Heart left ventricle (tissue), 16 donors: ENCODE measurements at regions not wholly inside any gene's neighbourhood (a gene's known extent, or its start where the extent isn't known, plus 50 kb on each side); places are given as distances from the start of the nearest gene placed in this dataset.

ENCODE experiments used
- ATAC-seq, 4 donors: fragments of 200-7000 bp; cut with Tn5 transposase; one replicate each; pipeline ENCODE4 v1.9.1; 2020 to 2022; ENCODE audit warnings: moderate library complexity in 4 of 4, mild to moderate bottlenecking in 3 of 4, moderate number of reproducible peaks in 1 of 4
- DNase-seq, 5 donors: peaks; one replicate each; pipeline ENCODE4 v3.0.0-alpha.2; 2020
- H3K27ac ChIP-seq, 12 donors: fragments of 200-600 bp; sonication (generic) in 4 of 12; one replicate each; pipeline versions ENCODE4 v1.5.0 to v1.8.0; 2016 to 2022; ENCODE audit warnings: mild to moderate bottlenecking in 2 of 12
- H3K27me3 ChIP-seq, 9 donors: fragments of 200-600 bp; sonication (generic) in 2 of 9; one replicate each; pipeline versions ENCODE4 v1.5.1 to v1.8.0; 2016 to 2022; ENCODE audit warnings: mild to moderate bottlenecking in 3 of 9
- H3K36me3 ChIP-seq, 9 donors: fragments of 200-600 bp; sonication (generic) in 2 of 9; one replicate each; pipeline versions ENCODE4 v1.5.0 to v1.8.0; 2018 to 2022; ENCODE audit warnings: mild to moderate bottlenecking in 2 of 9
- H3K4me1 ChIP-seq, 12 donors: fragments of 200-600 bp; sonication (generic) in 4 of 12; one replicate each; pipeline versions ENCODE4 v1.5.0 to v1.8.0; 2016 to 2022; ENCODE audit warnings: mild to moderate bottlenecking in 3 of 12
- H3K4me3 ChIP-seq, 12 donors: fragments of 200-600 bp; sonication (generic) in 4 of 12; one replicate each; pipeline versions ENCODE4 v1.5.0 to v1.8.0; 2017 to 2022; ENCODE audit warnings: mild to moderate bottlenecking in 9 of 12, moderate library complexity in 4 of 12
- H3K9me3 ChIP-seq, 12 donors: fragments of 200-600 bp; sonication (generic) in 4 of 12; one replicate each; pipeline versions ENCODE4 v1.5.0 to v1.8.0; 2016 to 2022; ENCODE audit warnings: mild to moderate bottlenecking in 1 of 12
- POLR2A ChIP-seq, 2 donors: fragments of 450-650 bp; IDR thresholded peaks; one replicate each; pipeline ENCODE4 v1.6.1; 2017; ENCODE audit warnings: antibody characterized with exemption in 2 of 2, mild to moderate bottlenecking in 2 of 2, moderate library complexity in 2 of 2
- WGBS, 4 donors: extraction: QIAGEN DNeasy Blood & Tissue Kit in 2 of 4; methylation state at CpG; one replicate each; pipeline versions ENCODE4 v1.1.5 to v1.1.7; 2013 to 2018; 5-methylcytosine and 5-hydroxymethylcytosine counted together
- intact Hi-C, 10 donors: fragments of 100-400 bp; cut with DNase I; formaldehyde crosslinking; loops; one replicate each; pipeline versions ENCODE4 v1.11.1 to v1.14.2; 2022
- TF ChIP-seq, protein P1 (sequence below), 12 donors: fragments of 200-600 bp; sonication (generic) in 4 of 12; IDR thresholded peaks; one replicate each; pipeline versions ENCODE4 v1.5.0 to v1.8.0; 2018 to 2022; ENCODE audit warnings: antibody characterized with exemption in 12 of 12, mild to moderate bottlenecking in 5 of 12
- donor health status: ischemic (EF 13 %, LVEDD 7.1; RV severe dilation, severe dysfunction).
- donor health status: healthy with polysubstance abuse.
- donor health status: DM: no; HTN: yes; CAD: no.
- donor health status: DM: no; HTN: no; CAD: no.
- donor health status: ischemic (EF 25% LVEDD 6.9; RV normal size, moderate dysfunction).
- donor health status: ischemic (EF 25% LVEDD 5.7; RV mildly dilated, moderate dysfunction).
- donor health status: healthy.
- donor health status: DM: yes; HTN: yes; CAD: no.
- donor health status: ischemic (EF 35%, LVEDD 5.7; RV mildly dilated, moderate dysfunction).
- donor health status: nonischemic (EF 11% LVEDD 7.7; RV severe dilation, severe dysfunction).
- donor health status: DM: yes; HTN: yes; CAD: no.
- donor health status: PGD.
- donor health status: ischemic (EF 29% LVEDD 5.4; RV normal size, mild dysfunction).
- donor health status: nonischemic (EF 23%, LVEDD 6.1; RV moderate dilation, normal function).

DNA sequence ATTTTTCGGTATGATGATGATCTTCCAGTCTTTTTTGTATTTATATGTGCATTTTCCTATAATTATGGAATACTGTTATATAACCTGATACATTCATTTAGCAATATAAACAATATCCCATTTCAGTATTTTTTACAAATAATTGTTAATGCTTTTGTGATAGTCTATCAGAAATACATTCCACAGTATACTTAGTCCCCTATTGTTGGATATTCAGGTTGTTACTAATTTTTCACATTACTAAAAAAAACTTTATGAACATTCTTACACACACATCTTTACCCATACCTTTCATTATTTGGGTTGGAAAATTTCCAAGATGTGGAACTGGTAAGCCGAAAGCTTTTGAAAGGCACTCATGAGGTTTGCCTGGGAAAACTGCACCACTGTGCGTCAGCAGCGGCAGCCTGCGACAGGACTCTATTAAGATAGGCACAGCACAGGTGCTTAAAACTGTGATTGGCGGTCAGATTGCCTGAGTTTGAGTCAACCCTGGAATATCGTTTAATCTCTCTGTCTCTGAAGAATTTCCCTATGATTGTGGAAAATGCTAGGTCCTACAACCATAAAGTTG, 147.5 kb upstream of the ERCC6L2 start:
- H3K27ac ChIP-seq = no peak overlapping the region
- peaks cover 0 to 5% (median 0%) of the 10 kb centered on the region in 12 donors for H3K4me1 ChIP-seq
- intact Hi-C loops = loop anchor here in 7 of 10 donors (2.0 to 10.0 kb wide), 8 partner anchors 149 to 491 kb away; partner anchors contain the start of genes ERCC6L2 (in 1 of the 7) and PTCH1 (in 1 of the 7)
- TF ChIP-seq, protein P1, sequence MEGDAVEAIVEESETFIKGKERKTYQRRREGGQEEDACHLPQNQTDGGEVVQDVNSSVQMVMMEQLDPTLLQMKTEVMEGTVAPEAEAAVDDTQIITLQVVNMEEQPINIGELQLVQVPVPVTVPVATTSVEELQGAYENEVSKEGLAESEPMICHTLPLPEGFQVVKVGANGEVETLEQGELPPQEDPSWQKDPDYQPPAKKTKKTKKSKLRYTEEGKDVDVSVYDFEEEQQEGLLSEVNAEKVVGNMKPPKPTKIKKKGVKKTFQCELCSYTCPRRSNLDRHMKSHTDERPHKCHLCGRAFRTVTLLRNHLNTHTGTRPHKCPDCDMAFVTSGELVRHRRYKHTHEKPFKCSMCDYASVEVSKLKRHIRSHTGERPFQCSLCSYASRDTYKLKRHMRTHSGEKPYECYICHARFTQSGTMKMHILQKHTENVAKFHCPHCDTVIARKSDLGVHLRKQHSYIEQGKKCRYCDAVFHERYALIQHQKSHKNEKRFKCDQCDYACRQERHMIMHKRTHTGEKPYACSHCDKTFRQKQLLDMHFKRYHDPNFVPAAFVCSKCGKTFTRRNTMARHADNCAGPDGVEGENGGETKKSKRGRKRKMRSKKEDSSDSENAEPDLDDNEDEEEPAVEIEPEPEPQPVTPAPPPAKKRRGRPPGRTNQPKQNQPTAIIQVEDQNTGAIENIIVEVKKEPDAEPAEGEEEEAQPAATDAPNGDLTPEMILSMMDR (IDR thresholded peaks at IDR 0.05) = no peak
- TF ChIP-seq POLR2A (IDR thresholded peaks at IDR 0.05) = no peak
- no peaks in the 10 kb centered on the region for H3K9me3 ChIP-seq
- ATAC-seq (no peak), DNase-seq (no peak)
- H3K27me3 ChIP-seq = no peaks in the 10 kb centered on the region
- 90 to 95% (median 94%) methylated on average over 7 of the region's 7 CpGs for WGBS, 4 donors
- no peaks in the 10 kb centered on the region for H3K36me3 ChIP-seq
- no peak overlapping the region for H3K4me3 ChIP-seq

DNA sequence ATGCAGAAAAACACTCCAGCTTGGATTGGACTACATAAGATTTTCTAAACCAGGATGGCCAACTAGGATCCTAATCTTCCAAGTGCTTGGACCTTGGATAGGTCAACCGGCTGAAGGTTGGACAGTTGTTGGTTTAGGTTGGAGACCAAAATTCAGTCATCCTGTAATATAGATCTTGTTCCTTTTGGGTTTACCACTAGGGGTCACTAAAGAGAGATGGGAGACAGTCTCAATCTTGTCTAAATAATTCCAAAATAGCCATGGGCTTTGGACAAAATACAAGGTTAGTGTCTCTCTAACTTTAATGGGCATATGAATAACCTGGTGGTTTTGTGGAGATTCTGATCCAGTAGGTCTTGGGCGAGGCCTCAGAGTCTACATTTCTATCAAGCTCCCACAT, 148.7 kb upstream of the ERCC6L2 start:
- no peaks in the 10 kb centered on the region for H3K9me3 ChIP-seq
- H3K36me3 ChIP-seq = no peaks in the 10 kb centered on the region
- H3K27ac ChIP-seq = no peak overlapping the region
- H3K4me3 ChIP-seq = no peak overlapping the region
- intact Hi-C loops = loop anchor here in 7 of 10 donors (2.0 to 10.0 kb wide), 8 partner anchors 151 to 492 kb away; partner anchors contain the start of genes ERCC6L2 (in 1 of the 7) and PTCH1 (in 1 of the 7)
- ATAC-seq (peak in 3 of 4 donors; percentile 45 to 59 (median 58)), DNase-seq (no peak)
- no peak for TF ChIP-seq POLR2A (IDR thresholded peaks at IDR 0.05)
- TF ChIP-seq, protein P1 (IDR thresholded peaks at IDR 0.05) = peak; percentile 49 to 81 (median 68)
- WGBS, 4 donors = 59 to 74% (median 64%) methylated on average over 2 of the region's 2 CpGs
- no peaks in the 10 kb centered on the region for H3K27me3 ChIP-seq
- peaks cover 0 to 5% (median 0%) of the 10 kb centered on the region in 12 donors for H3K4me1 ChIP-seq

DNA sequence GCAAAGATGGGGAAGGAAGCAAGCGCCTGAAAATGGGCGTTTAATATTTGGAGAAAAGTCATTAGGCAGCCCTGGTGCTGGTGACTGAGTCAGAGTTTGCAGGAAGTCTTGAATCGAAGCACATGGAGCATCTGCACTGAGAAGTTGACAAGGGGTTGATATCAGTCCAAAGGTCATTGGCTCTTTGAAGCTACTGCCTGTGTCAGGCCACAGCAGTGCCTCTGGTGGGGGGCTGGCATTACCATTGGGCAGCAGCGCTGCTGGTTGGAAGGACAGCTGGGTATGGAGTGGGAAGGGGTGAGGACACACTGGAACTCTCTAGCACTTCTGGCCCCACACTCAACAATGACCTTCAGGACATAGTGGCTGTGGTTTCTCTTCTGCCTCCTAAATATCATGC, 150.4 kb upstream of the ERCC6L2 start:
- ATAC-seq (no peak), DNase-seq (no peak)
- WGBS, 4 donors = 64 to 79% (median 74%) methylated on average over 4 of the region's 4 CpGs
- H3K4me3 ChIP-seq = no peak overlapping the region
- H3K27me3 ChIP-seq = no peaks in the 10 kb centered on the region
- H3K36me3 ChIP-seq = no peaks in the 10 kb centered on the region
- intact Hi-C loops = loop anchor here in 6 of 10 donors (5.0 to 10.0 kb wide), 6 partner anchors 152 to 492 kb away; partner anchors contain the start of genes ERCC6L2 (in 1 of the 6) and PTCH1 (in 1 of the 6)
- H3K27ac ChIP-seq = peak overlapping the region in 1 of 12 donors; percentile 27
- TF ChIP-seq, protein P1 (IDR thresholded peaks at IDR 0.05) = no peak
- no peak for TF ChIP-seq POLR2A (IDR thresholded peaks at IDR 0.05)
- H3K4me1 ChIP-seq = peaks cover 0 to 5% (median 0%) of the 10 kb centered on the region in 12 donors
- H3K9me3 ChIP-seq = no peaks in the 10 kb centered on the region

DNA sequence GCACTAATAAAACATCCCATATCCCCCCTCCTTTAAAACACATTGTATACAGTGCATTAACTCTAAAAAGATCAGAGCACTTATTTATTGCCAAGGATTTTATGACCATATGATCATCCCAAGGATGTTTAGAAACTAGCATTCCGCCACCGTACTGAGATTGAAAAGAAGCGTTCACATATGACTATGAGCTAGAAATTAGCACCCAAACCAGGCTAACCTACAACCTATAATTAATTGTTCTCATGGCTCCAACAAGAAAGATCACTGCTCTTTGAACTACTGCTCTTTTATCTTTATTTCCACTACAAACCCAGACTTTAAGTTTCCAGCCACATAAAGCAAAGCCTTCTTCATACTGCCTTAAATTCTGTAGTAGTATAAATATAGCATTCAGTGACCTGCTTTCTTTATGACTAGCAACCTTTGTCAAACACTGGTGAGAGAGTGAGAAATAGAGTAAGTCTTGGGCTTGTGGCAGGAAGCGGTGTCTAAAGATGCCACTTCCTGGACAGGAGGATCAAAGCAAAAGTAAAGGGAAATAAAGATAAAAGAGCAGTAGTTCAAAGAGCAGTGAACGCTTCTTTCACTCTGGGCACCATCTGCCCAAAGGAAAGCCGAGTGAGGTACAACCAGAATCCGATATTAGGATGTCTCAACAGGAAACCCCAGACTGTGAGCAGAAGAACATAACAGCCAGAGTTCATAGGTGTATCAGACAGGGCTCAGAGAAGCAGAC, 151.1 kb upstream of the ERCC6L2 start:
- Histone ChIP-seq H3K4me3 (no peak overlapping the region), H3K4me1 (peaks cover 0 to 5% (median 0%) of the 10 kb centered on the region in 12 donors), H3K27ac (peak overlapping the region in 1 of 12 donors; percentile 27), H3K9me3 (no peaks in the 10 kb centered on the region), H3K36me3 (no peaks in the 10 kb centered on the region), H3K27me3 (no peaks in the 10 kb centered on the region)
- WGBS, 4 donors = 76 to 82% (median 80%) methylated on average over 7 of the region's 7 CpGs
- DNase-seq (no peak), ATAC-seq (no peak)
- intact Hi-C loops = loop anchor here in 4 of 10 donors (5.0 to 10.0 kb wide), 4 partner anchors 202 to 493 kb away; no protein-coding TSS in a partner anchor
- no peak for TF ChIP-seq POLR2A (IDR thresholded peaks at IDR 0.05)
- TF ChIP-seq, protein P1 (IDR thresholded peaks at IDR 0.05) = no peak
